Body of pancreas (tissue), 4 donors: ENCODE measurements at regions not wholly inside any gene's neighbourhood (a gene's known extent, or its start where the extent isn't known, plus 50 kb on each side); places are given as distances from the start of the nearest gene placed in this dataset.

Experiments used
- CTCF ChIP-seq, 7 experiments: fragments of 450-650 bp in 4 of 7; fragments of 200-600 bp in 3 of 7; sonication (generic) in 3 of 7; IDR thresholded peaks; one replicate each; pipeline ENCODE4 v1.5.1; 2016 to 2019; ENCODE audit warnings: antibody characterized with exemption in 7 of 7
- POLR2A ChIP-seq, 3 donors: fragments of 450-650 bp; IDR thresholded peaks; one replicate each; pipeline ENCODE4 v1.6.1; 2016; ENCODE audit warnings: antibody characterized with exemption in 3 of 3, mild to moderate bottlenecking in 2 of 3

- TF ChIP-seq CTCF (IDR thresholded peaks at IDR 0.05) = no peak
- no peak for TF ChIP-seq POLR2A (IDR thresholded peaks at IDR 0.05)
Measured at GRCh38 chr1:112805155-112805853, 90.2 kb upstream of the PPM1J start.
